ENCODE measurements at regions not wholly inside any gene's neighbourhood (a gene's known extent, or its start where the extent isn't known, plus 50 kb on each side); places are given as distances from the start of the nearest gene placed in this dataset.
"Not testable (repeated sequence)": the region's sequence is repeated elsewhere in the genome, so short reads cannot be mapped to it uniquely, and the experiment has no call there.

GRCh38 chr1:221602830-221603229, 139.1 kb downstream of the DUSP10 start:
- H3K27me3 ChIP-seq (ENCODE audit: insufficient read depth, low read depth, severe bottlenecking) = no peaks in the 10 kb centered on the region
- DNase-seq = no peak
- H3K27ac ChIP-seq = no peak overlapping the region
- TF ChIP-seq CTCF (IDR thresholded peaks at IDR 0.05; ENCODE audit: low read depth, low read length) = no peak
- no peaks in the 10 kb centered on the region for H3K9me3 ChIP-seq (ENCODE audit: severe bottlenecking)
- H3K36me3 ChIP-seq = no peaks in the 10 kb centered on the region
- H3K4me3 ChIP-seq (ENCODE audit: low read depth, low read length) = no peak overlapping the region

GRCh38 chr1:221604390-221604789, 137.5 kb downstream of the DUSP10 start:
- not testable (repeated sequence) for H3K4me3 ChIP-seq (ENCODE audit: low read depth, low read length); H3K27me3 ChIP-seq (ENCODE audit: insufficient read depth, low read depth, severe bottlenecking); H3K27ac ChIP-seq; H3K9me3 ChIP-seq (ENCODE audit: severe bottlenecking); DNase-seq; H3K36me3 ChIP-seq

- Histone ChIP-seq H3K27me3 (ENCODE audit: insufficient read depth, low read depth, severe bottlenecking) (no peaks in the 10 kb centered on the region), H3K9me3 (ENCODE audit: severe bottlenecking) (no peaks in the 10 kb centered on the region), H3K27ac (no peak overlapping the region), H3K4me3 (ENCODE audit: low read depth, low read length) (no peak overlapping the region), H3K36me3 (no peaks in the 10 kb centered on the region)
- no peak for TF ChIP-seq CTCF (IDR thresholded peaks at IDR 0.05; ENCODE audit: low read depth, low read length)
- DNase-seq = no peak
Measured at GRCh38 chr1:221604948-221605347, 136.9 kb downstream of the DUSP10 start.

- H3K36me3 ChIP-seq = no peaks in the 10 kb centered on the region
- no peaks in the 10 kb centered on the region for H3K27me3 ChIP-seq (ENCODE audit: insufficient read depth, low read depth, severe bottlenecking)
- H3K9me3 ChIP-seq (ENCODE audit: severe bottlenecking) = no peaks in the 10 kb centered on the region
- H3K27ac ChIP-seq = no peak overlapping the region
- no peak for DNase-seq
- no peak overlapping the region for H3K4me3 ChIP-seq (ENCODE audit: low read depth, low read length)
- TF ChIP-seq CTCF (IDR thresholded peaks at IDR 0.05; ENCODE audit: low read depth, low read length) = no peak
Measured at GRCh38 chr1:221605569-221605968, 136.3 kb downstream of the DUSP10 start.

- Histone ChIP-seq H3K27me3 (ENCODE audit: insufficient read depth, low read depth, severe bottlenecking) (no peaks in the 10 kb centered on the region), H3K27ac (no peak overlapping the region)
Measured at GRCh38 chr1:221606256-221606655, 135.6 kb downstream of the DUSP10 start.

GRCh38 chr1:221608835-221609320, 133.0 kb downstream of the DUSP10 start:
- H3K27ac ChIP-seq = no peak overlapping the region
- TF ChIP-seq CTCF (IDR thresholded peaks at IDR 0.05; ENCODE audit: low read depth, low read length) = no peak

More at GRCh38 chr1:221606256-221606655, 135.6 kb downstream of the DUSP10 start:
- no peaks in the 10 kb centered on the region for H3K36me3 ChIP-seq
- DNase-seq = no peak
- no peak overlapping the region for H3K4me3 ChIP-seq (ENCODE audit: low read depth, low read length)
- TF ChIP-seq CTCF (IDR thresholded peaks at IDR 0.05; ENCODE audit: low read depth, low read length) = no peak
- H3K9me3 ChIP-seq (ENCODE audit: severe bottlenecking) = no peaks in the 10 kb centered on the region

More at GRCh38 chr1:221608835-221609320, 133.0 kb downstream of the DUSP10 start:
- Histone ChIP-seq H3K27me3 (ENCODE audit: insufficient read depth, low read depth, severe bottlenecking) (no peaks in the 10 kb centered on the region), H3K36me3 (no peaks in the 10 kb centered on the region), H3K9me3 (ENCODE audit: severe bottlenecking) (no peaks in the 10 kb centered on the region), H3K4me3 (ENCODE audit: low read depth, low read length) (no peak overlapping the region)
- DNase-seq = no peak
